ENCODE measurements at regions not wholly inside any gene's neighbourhood (a gene's known extent, or its start where the extent isn't known, plus 50 kb on each side); places are given as distances from the start of the nearest gene placed in this dataset.
"Not testable (repeated sequence)": the region's sequence is repeated elsewhere in the genome, so short reads cannot be mapped to it uniquely, and the experiment has no call there.

DNA sequence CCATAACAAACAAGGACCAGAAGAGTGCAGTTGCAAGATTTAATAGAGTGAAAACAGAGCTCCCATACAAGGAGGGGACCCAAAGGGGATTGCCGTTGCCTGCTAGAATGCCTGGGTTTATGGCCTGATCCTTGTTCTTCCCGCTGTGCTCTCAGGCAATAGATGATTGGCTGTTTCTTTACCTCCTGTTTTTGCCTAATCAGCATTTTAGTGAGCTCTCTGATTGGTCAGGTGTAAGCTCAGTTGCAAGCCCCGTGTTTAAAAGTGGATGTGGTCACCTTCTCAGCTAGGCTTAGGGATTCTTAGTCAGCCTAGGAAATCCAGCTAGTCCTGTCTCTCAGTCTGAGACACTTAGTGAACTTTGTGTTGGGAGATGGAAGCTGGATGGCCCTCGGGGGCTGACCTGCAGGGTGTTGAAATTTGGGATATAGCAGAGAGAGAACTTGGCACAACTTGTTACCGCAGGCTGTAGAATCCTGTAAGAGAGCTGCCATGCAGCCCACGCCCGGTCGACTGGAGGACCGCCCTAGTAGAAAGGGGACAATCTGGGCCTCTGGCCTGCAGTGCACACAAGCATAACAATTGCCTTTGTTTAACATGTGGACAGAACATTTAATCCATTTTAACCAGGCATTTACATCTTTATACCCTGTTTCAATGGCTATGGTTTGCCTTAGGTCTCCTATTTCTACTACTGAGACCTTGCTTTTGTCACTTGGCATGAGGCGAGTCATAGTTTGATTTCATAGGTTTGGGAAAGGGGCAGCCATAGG is 106.0 kb downstream of the TMEM167A start:
- H3K79me2 ChIP-seq (ENCODE audit: control insufficient read depth, insufficient read depth, low read length); POLR2A ChIA-PET; FAIRE-seq: not testable (repeated sequence)

DNA sequence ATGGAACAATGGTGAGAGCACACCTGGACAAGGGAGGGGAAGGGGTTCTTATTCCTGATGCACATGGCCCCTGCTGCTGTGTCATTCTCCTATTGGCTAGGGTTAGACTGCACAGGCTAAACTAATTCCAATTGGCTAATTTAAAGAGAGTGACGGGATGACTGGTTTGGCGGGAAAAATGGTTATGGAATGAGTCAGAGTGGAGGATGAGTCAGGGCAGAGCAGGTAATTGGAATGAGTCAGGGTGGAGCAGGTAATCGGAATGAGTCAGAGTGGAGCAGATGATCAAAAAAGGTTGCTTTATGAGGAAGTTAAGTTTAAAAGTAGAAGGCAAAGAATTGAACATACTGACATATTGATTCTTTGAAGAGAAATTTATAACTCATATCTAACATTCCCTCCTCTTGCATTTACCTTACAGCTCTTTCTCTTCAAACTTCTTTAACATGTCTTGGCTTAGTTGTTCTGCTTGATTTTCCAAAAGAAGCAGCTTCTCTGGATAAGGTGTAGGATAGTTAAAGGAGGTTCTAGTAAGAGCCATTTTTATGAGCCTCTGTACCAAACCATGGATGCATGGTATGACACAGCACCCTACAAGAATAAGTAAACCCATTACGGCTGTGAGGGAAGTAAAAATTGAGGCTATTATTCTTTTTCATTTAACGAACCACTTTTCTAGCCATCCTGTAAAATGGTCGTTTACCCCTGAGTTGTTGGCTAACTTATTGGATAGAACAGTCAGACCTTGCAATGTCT is 107.8 kb downstream of the TMEM167A start:
- H3K27ac ChIP-seq (ENCODE audit: extremely low read depth, low read depth, low read length); H3K36me3 ChIP-seq (ENCODE audit: control insufficient read depth, insufficient read depth, low read length); H3K9me1 ChIP-seq (ENCODE audit: control insufficient read depth, insufficient read depth, low read length); H4K20me1 ChIP-seq (replicated peaks; ENCODE audit: control insufficient read depth, insufficient read depth, low read length); ATAC-seq; H3K9ac ChIP-seq (ENCODE audit: insufficient read depth in 1 of 2, low read depth in 2 of 2, low read length in 2 of 2); H3K4me3 ChIP-seq; POLR2A ChIA-PET; H3K9me3 ChIP-seq (replicated peaks; ENCODE audit: control insufficient read depth, insufficient read depth, low read depth, low read length); H3K27me3 ChIP-seq (ENCODE audit: control insufficient read depth in 2 of 2, insufficient read depth in 2 of 2, low read length in 2 of 2); FAIRE-seq; BruUV-seq (replicated peaks); H3K79me2 ChIP-seq (ENCODE audit: control insufficient read depth, insufficient read depth, low read length); H3K4me1 ChIP-seq (replicated peaks in 1 of 2; ENCODE audit: control insufficient read depth in 2 of 2, insufficient read depth in 2 of 2, low read length in 2 of 2); H3K4me2 ChIP-seq (ENCODE audit: insufficient read depth, low read length); intact Hi-C loops (cut with micrococcal nuclease); in situ Hi-C loops (cut with MboI): not testable (repeated sequence)
- CTCF ChIA-PET (ENCODE audit: low intra/inter-chr PET ratio), result interaction anchor here (0.6 kb wide), 1 partner anchor 474 kb away, joined by 4 read pairs; no protein-coding TSS in a partner anchor
- 9% methylated on average over 6 of the region's 6 CpGs for WGBS (ENCODE audit: insufficient coverage, low coverage, missing lambda C conversion rate)
- DNase-seq (ENCODE audit: extremely low read depth in 1 of 4, low spot score in 3 of 4), result peak in 1 of 4 experiments; percentile 10
- H2AFZ ChIP-seq (ENCODE audit: low read depth, low read length), result 0 out of 2 replicates have a peak overlapping the region, but pooled peaks have one; percentile 24
- TF ChIP-seq, protein P1, sequence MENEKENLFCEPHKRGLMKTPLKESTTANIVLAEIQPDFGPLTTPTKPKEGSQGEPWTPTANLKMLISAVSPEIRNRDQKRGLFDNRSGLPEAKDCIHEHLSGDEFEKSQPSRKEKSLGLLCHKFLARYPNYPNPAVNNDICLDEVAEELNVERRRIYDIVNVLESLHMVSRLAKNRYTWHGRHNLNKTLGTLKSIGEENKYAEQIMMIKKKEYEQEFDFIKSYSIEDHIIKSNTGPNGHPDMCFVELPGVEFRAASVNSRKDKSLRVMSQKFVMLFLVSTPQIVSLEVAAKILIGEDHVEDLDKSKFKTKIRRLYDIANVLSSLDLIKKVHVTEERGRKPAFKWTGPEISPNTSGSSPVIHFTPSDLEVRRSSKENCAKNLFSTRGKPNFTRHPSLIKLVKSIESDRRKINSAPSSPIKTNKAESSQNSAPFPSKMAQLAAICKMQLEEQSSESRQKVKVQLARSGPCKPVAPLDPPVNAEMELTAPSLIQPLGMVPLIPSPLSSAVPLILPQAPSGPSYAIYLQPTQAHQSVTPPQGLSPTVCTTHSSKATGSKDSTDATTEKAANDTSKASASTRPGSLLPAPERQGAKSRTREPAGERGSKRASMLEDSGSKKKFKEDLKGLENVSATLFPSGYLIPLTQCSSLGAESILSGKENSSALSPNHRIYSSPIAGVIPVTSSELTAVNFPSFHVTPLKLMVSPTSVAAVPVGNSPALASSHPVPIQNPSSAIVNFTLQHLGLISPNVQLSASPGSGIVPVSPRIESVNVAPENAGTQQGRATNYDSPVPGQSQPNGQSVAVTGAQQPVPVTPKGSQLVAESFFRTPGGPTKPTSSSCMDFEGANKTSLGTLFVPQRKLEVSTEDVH (IDR thresholded peaks at IDR 0.05; ENCODE audit: low read depth, partially characterized antibody), result peak; percentile 93
- peak; percentile 24 for TF ChIP-seq FOS (IDR thresholded peaks at IDR 0.05; ENCODE audit: extremely low read depth, insufficient read length)

More for the DNA sequence above, 106.0 kb downstream of the TMEM167A start:
- H3K9me1 ChIP-seq (ENCODE audit: control insufficient read depth, insufficient read depth, low read length); CTCF ChIA-PET (ENCODE audit: low intra/inter-chr PET ratio); H3K4me2 ChIP-seq (ENCODE audit: insufficient read depth, low read length); BruUV-seq (replicated peaks); intact Hi-C loops (cut with micrococcal nuclease); ATAC-seq; H3K4me3 ChIP-seq; in situ Hi-C loops (cut with MboI); H3K4me1 ChIP-seq (replicated peaks in 1 of 2; ENCODE audit: control insufficient read depth in 2 of 2, insufficient read depth in 2 of 2, low read length in 2 of 2); H3K36me3 ChIP-seq (ENCODE audit: control insufficient read depth, insufficient read depth, low read length); H4K20me1 ChIP-seq (replicated peaks; ENCODE audit: control insufficient read depth, insufficient read depth, low read length); H3K9ac ChIP-seq (ENCODE audit: insufficient read depth in 1 of 2, low read depth in 2 of 2, low read length in 2 of 2); H3K27me3 ChIP-seq (ENCODE audit: control insufficient read depth in 2 of 2, insufficient read depth in 2 of 2, low read length in 2 of 2); H3K9me3 ChIP-seq (replicated peaks; ENCODE audit: control insufficient read depth, insufficient read depth, low read depth, low read length); H3K27ac ChIP-seq (ENCODE audit: extremely low read depth, low read depth, low read length); DNase-seq (ENCODE audit: extremely low read depth in 1 of 4, low spot score in 3 of 4): not testable (repeated sequence)
- TF ChIP-seq MAFF (IDR thresholded peaks at IDR 0.05; ENCODE audit: low read length) (peak; percentile 98), MAFK (IDR thresholded peaks at IDR 0.05; ENCODE audit: low read length) (peak; percentile 97), MAFG (tag; conservative IDR thresholded peaks at IDR 0.05) (peak; percentile 98), ZNF316 (IDR thresholded peaks at IDR 0.05) (peak; percentile 98), C11orf30 (IDR thresholded peaks at IDR 0.05; ENCODE audit: low read depth) (peak; percentile 97)
- peak overlapping the region; percentile 59 for H2AFZ ChIP-seq (ENCODE audit: low read depth, low read length)
- 22% methylated on average over 10 of the region's 10 CpGs for WGBS (ENCODE audit: insufficient coverage, low coverage, missing lambda C conversion rate)
